ENCODE measurements at regions not wholly inside any gene's neighbourhood (a gene's known extent, or its start where the extent isn't known, plus 50 kb on each side); places are given as distances from the start of the nearest gene placed in this dataset.

DNA sequence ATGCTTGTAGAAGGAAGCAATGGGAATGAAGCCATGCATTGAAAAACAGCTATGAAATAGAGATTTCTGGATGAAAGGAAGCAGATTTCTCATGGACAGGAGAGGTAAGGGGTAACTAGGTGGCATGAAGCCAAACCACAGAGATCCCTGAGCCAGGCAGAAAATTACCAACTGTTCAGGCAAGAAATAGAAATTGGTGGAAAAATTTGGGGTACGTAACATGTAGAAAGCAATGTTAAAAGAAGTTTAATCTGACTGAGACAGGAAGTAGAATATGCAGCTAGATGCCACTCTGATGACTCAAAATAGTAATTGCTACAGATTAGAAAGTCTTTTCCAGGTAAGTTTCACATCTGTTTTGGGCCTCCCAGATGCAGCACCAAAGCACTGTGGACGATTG, 928.5 kb upstream of the CELF4 start:
- no peak overlapping the region for H3K4me3 ChIP-seq
- ChIA-PET POLR2A (no interaction called here), CTCF (interaction anchor here (1.1 kb wide), 1 partner anchor 12 kb away, joined by 4 read pairs; no protein-coding TSS in a partner anchor), RAD21 (ENCODE audit: unreplicated experiment) (no interaction called here), SMC1A (ENCODE audit: uncharacterized antibody, unreplicated experiment) (no interaction called here)
- no TSS peak for BruUV-seq (replicated peaks)
- no peak for DNase-seq (ENCODE audit: low read depth, low spot score)
- no peak overlapping the region for H3K9ac ChIP-seq (ENCODE audit: control insufficient read depth, insufficient read depth, low read length)
- no peaks in the 10 kb centered on the region for H3K4me1 ChIP-seq (ENCODE audit: control insufficient read depth, insufficient read depth, low read length)
- H3K36me3 ChIP-seq (ENCODE audit: control insufficient read depth in 2 of 2, insufficient read depth in 2 of 2, low read length in 1 of 2), result no peaks in the 10 kb centered on the region
- no peak overlapping the region for H2AFZ ChIP-seq (ENCODE audit: control insufficient read depth, low read depth, low read length)
- no peak for FAIRE-seq
- 0% methylated on average over 2 of the region's 2 CpGs for WGBS (ENCODE audit: insufficient coverage, insufficient replicate concordance, low lambda C conversion rate, missing lambda C conversion rate)
- intact Hi-C loops (cut with micrococcal nuclease; ENCODE audit: unreplicated experiment), result no loop called here
- H3K79me2 ChIP-seq (ENCODE audit: control insufficient read depth, insufficient read depth, low read length), result no peaks in the 10 kb centered on the region
- in situ Hi-C loops (cut with MboI), result no loop called here
- peak overlapping the region; percentile 17; the same call in 1 of the 2 replicates for H3K4me2 ChIP-seq (ENCODE audit: control insufficient read depth, insufficient read depth)
- H3K27ac ChIP-seq (ENCODE audit: control insufficient read depth, insufficient read depth), result no peak overlapping the region
- ATAC-seq, result peak; percentile 59
- no peaks in the 10 kb centered on the region for H3K27me3 ChIP-seq (replicated peaks in 1 of 2; ENCODE audit: control insufficient read depth in 2 of 2, insufficient read depth in 2 of 2, low read length in 1 of 2)
- no peaks in the 10 kb centered on the region for H4K20me1 ChIP-seq (ENCODE audit: control insufficient read depth, insufficient read depth)
- no peaks in the 10 kb centered on the region for H3K9me3 ChIP-seq (replicated peaks; ENCODE audit: control insufficient read depth, insufficient read depth, low read length)
- TF ChIP-seq STAT1 (conservative IDR thresholded peaks at IDR 0.05), result no peak
- TF ChIP-seq PML (IDR thresholded peaks at IDR 0.05; ENCODE audit: low read length), result no peak
- no peak for TF ChIP-seq CEBPB (IDR thresholded peaks at IDR 0.05; ENCODE audit: borderline replicate concordance in 1 of 2, low read depth in 2 of 2, low read length in 2 of 2)
- peak; percentile 63; the same call in 1 of the 2 replicates for TF ChIP-seq IRF4 (IDR thresholded peaks at IDR 0.05; ENCODE audit: low read depth, low read length)
- TF ChIP-seq ZZZ3 (IDR thresholded peaks at IDR 0.05; ENCODE audit: control insufficient read depth, insufficient read length, low read depth), result no peak
- TF ChIP-seq JUNB (IDR thresholded peaks at IDR 0.05), result peak; percentile 87
- TF ChIP-seq, protein P1, sequence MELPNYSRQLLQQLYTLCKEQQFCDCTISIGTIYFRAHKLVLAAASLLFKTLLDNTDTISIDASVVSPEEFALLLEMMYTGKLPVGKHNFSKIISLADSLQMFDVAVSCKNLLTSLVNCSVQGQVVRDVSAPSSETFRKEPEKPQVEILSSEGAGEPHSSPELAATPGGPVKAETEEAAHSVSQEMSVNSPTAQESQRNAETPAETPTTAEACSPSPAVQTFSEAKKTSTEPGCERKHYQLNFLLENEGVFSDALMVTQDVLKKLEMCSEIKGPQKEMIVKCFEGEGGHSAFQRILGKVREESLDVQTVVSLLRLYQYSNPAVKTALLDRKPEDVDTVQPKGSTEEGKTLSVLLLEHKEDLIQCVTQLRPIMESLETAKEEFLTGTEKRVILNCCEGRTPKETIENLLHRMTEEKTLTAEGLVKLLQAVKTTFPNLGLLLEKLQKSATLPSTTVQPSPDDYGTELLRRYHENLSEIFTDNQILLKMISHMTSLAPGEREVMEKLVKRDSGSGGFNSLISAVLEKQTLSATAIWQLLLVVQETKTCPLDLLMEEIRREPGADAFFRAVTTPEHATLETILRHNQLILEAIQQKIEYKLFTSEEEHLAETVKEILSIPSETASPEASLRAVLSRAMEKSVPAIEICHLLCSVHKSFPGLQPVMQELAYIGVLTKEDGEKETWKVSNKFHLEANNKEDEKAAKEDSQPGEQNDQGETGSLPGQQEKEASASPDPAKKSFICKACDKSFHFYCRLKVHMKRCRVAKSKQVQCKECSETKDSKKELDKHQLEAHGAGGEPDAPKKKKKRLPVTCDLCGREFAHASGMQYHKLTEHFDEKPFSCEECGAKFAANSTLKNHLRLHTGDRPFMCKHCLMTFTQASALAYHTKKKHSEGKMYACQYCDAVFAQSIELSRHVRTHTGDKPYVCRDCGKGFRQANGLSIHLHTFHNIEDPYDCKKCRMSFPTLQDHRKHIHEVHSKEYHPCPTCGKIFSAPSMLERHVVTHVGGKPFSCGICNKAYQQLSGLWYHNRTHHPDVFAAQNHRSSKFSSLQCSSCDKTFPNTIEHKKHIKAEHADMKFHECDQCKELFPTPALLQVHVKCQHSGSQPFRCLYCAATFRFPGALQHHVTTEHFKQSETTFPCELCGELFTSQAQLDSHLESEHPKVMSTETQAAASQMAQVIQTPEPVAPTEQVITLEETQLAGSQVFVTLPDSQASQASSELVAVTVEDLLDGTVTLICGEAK (IDR thresholded peaks at IDR 0.05; ENCODE audit: borderline replicate concordance), result no peak
- TF ChIP-seq, protein P2, sequence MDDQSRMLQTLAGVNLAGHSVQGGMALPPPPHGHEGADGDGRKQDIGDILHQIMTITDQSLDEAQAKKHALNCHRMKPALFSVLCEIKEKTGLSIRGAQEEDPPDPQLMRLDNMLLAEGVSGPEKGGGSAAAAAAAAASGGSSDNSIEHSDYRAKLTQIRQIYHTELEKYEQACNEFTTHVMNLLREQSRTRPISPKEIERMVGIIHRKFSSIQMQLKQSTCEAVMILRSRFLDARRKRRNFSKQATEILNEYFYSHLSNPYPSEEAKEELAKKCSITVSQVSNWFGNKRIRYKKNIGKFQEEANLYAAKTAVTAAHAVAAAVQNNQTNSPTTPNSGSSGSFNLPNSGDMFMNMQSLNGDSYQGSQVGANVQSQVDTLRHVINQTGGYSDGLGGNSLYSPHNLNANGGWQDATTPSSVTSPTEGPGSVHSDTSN (IDR thresholded peaks at IDR 0.05; ENCODE audit: insufficient replicate concordance, low read depth, low read length), result no peak
- TF ChIP-seq NFIC (IDR thresholded peaks at IDR 0.05; ENCODE audit: low read depth, low read length), result peak; percentile 47
- no peak for TF ChIP-seq POLR2AphosphoS2 (IDR thresholded peaks at IDR 0.05; ENCODE audit: low read depth, low read length)
- TF ChIP-seq, protein P3, sequence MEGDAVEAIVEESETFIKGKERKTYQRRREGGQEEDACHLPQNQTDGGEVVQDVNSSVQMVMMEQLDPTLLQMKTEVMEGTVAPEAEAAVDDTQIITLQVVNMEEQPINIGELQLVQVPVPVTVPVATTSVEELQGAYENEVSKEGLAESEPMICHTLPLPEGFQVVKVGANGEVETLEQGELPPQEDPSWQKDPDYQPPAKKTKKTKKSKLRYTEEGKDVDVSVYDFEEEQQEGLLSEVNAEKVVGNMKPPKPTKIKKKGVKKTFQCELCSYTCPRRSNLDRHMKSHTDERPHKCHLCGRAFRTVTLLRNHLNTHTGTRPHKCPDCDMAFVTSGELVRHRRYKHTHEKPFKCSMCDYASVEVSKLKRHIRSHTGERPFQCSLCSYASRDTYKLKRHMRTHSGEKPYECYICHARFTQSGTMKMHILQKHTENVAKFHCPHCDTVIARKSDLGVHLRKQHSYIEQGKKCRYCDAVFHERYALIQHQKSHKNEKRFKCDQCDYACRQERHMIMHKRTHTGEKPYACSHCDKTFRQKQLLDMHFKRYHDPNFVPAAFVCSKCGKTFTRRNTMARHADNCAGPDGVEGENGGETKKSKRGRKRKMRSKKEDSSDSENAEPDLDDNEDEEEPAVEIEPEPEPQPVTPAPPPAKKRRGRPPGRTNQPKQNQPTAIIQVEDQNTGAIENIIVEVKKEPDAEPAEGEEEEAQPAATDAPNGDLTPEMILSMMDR (IDR thresholded peaks at IDR 0.05 in 2 of 3, conservative IDR thresholded peaks at IDR 0.05 in 1 of 3; ENCODE audit: control insufficient read depth in 2 of 3, extremely low read depth in 1 of 3, insufficient read depth in 1 of 3, low read depth in 3 of 3, low read length in 3 of 3), result no peak
- no peak for TF ChIP-seq ZNF687 (IDR thresholded peaks at IDR 0.05)
- TF ChIP-seq NFYB (IDR thresholded peaks at IDR 0.05; ENCODE audit: insufficient read depth, low read depth, low read length), result no peak
- no peak for TF ChIP-seq NR2F1 (conservative IDR thresholded peaks at IDR 0.05)

All from GM12878 (cell line).